Omental fat pad (tissue), 3 donors: ENCODE measurements at regions not wholly inside any gene's neighbourhood (a gene's known extent, or its start where the extent isn't known, plus 50 kb on each side); places are given as distances from the start of the nearest gene placed in this dataset.

Source experiments
- ATAC-seq: fragments of 150-250 bp; one replicate; pipeline ENCODE4 v1.9.1; 2016; ENCODE audit warnings: mild to moderate bottlenecking, moderate library complexity; ENCODE audit not compliant: low FRiP score
- DNase-seq: peaks from one replicate; pipeline ENCODE4 v3.0.0-alpha.2; 2019; ENCODE audit warnings: low spot score
- TF ChIP-seq, protein P1 (sequence below), 3 donors: fragments of 450-650 bp; IDR thresholded peaks; one replicate each; pipeline ENCODE4 v1.5.1; 2016 to 2017; ENCODE audit warnings: antibody characterized with exemption in 3 of 3, mild to moderate bottlenecking in 3 of 3, moderate library complexity in 2 of 3

DNA sequence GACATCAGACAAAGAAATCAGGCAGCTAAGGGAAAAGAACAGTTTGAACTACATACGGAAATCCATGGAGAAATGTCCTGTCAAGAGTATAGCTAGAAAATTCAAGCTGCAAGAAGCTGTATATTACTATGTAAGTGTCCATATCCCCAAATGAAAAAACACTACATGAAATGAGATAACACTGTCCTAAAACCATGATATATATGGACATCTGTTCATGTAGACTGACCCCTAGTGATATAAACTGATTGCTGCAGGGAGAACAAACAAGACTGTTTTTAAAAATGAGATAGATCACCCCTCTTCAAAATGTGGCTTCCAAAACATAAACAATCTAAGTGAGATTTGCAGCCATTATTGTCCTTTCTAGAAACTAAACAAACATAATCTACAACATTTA lies 985.6 kb downstream of the EPHA3 start:
- ATAC-seq = no peak
- DNase-seq = no peak
- TF ChIP-seq, protein P1, sequence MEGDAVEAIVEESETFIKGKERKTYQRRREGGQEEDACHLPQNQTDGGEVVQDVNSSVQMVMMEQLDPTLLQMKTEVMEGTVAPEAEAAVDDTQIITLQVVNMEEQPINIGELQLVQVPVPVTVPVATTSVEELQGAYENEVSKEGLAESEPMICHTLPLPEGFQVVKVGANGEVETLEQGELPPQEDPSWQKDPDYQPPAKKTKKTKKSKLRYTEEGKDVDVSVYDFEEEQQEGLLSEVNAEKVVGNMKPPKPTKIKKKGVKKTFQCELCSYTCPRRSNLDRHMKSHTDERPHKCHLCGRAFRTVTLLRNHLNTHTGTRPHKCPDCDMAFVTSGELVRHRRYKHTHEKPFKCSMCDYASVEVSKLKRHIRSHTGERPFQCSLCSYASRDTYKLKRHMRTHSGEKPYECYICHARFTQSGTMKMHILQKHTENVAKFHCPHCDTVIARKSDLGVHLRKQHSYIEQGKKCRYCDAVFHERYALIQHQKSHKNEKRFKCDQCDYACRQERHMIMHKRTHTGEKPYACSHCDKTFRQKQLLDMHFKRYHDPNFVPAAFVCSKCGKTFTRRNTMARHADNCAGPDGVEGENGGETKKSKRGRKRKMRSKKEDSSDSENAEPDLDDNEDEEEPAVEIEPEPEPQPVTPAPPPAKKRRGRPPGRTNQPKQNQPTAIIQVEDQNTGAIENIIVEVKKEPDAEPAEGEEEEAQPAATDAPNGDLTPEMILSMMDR (IDR thresholded peaks at IDR 0.05) = no peak

DNA sequence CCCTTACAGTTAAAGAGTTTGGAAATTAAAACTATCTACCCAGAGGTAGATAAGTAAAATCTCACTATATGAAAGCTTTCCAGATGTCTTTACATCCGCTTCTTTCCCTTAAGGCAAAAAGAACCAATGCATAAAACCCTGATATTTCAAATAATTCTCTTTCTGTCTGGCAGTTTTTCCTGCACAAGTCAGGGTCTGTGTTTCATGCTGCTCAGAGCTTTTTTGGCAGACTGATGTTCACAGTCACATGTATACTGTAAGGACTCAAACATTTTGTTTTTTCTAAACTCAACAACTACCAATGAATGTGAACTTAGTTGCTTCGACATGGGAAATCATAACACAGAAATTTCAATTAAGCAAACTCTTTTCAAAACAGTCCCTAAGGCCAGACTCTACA lies 988.4 kb downstream of the EPHA3 start:
- DNase-seq = no peak
- TF ChIP-seq, protein P1 (IDR thresholded peaks at IDR 0.05) = no peak
- no peak for ATAC-seq

DNA sequence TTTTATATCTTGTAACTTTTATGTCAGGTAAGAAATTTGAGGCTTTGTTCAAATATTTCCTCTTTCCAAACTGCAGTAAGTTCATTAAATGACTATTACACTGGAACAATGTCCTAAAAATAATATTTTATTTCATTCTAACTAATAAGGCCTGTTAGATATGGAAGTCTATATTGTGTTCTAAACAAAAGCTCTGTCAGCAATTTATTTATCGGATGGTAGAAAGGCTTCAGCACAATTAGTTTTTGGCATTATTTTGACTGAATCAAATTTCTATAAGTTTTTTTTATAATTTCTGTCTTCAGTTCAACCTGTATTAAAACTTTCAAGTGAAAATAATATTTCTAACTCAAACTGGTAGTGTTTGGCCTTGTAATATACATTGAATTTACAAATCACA lies 992.1 kb downstream of the EPHA3 start:
- ATAC-seq = no peak
- no peak for DNase-seq
- TF ChIP-seq, protein P1 (IDR thresholded peaks at IDR 0.05) = no peak

GRCh38 chr3:90102146-90102545 lies 994.7 kb downstream of the EPHA3 start:
- DNase-seq = no peak
- TF ChIP-seq, protein P1 (IDR thresholded peaks at IDR 0.05) = no peak
- ATAC-seq = no peak

DNA sequence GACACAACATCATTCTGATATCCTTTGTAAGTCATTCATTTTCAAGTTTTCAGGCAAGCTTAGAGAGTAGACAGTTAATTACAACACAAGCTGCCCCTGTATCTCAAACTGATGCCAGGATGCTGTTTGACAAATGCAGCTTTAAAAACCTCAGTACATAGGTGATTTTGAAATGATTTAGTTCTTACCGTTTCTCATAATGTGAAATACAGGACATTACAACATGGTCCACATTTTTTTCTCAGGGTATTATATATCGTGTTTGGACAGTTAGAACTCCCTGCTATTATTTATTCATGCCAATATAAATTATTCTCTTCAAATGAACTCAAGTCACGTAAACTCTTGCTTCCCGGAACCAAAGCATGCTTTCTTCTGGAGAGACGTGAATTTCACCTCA lies 1013.9 kb downstream of the EPHA3 start:
- TF ChIP-seq, protein P1 (IDR thresholded peaks at IDR 0.05) = no peak
- ATAC-seq (no peak), DNase-seq (no peak)

DNA sequence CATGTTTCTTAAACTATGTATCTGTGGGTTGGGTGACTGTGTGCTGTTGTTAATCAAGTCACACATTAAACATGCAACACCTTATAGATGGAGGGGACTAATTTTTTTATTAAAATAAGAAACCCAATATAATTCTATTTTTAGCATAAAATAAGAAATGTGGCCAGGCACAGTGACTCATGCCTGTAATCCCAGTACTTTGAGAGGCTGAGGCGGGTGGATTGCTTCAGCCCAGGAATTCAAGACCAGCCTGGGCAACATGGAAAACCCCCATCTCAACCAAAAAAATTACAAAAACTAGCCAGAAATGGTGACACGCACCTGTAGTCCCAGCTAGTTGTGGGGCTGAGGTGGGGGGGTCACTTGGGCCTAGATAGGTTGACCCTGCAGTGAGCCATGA lies 1021.0 kb downstream of the EPHA3 start:
- TF ChIP-seq, protein P1 (IDR thresholded peaks at IDR 0.05) = no peak
- DNase-seq (no peak), ATAC-seq (no peak)

DNA sequence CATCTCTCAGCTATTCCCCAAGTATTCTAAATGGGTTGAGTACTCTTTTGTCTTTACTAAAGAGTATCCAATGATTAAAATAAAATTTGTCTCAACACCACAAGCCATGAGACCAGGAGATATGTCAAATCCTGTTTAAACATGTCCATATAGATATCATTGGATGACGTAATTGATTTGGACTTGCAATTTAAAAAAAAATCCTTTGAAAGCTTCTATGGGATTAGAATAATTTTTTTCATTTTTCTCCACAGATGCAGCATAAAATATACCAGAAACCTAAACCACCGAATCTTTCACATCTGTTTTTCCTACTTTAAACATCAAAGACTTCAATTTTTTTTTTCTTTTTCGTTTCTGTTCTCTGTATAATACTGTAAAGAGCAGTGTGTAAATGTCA lies 1022.3 kb downstream of the EPHA3 start:
- no peak for ATAC-seq
- no peak for DNase-seq
- TF ChIP-seq, protein P1 (IDR thresholded peaks at IDR 0.05) = no peak
